CD4-positive, alpha-beta memory T cell (primary cell): ENCODE measurements at regions not wholly inside any gene's neighbourhood (a gene's known extent, or its start where the extent isn't known, plus 50 kb on each side); places are given as distances from the start of the nearest gene placed in this dataset.

Source experiments
- CTCF ChIA-PET: fragments of 350-600 bp; sonication (Branson Sonifier 250); formaldehyde crosslinking; loops from one replicate; lab custom pipeline; 2021; ENCODE audit warnings: inconsistent platforms; ENCODE audit not compliant: partially characterized antibody; lab: Charles Lee
- POLR2A ChIA-PET: fragments of 350-600 bp; sonication (Branson Sonifier 250); formaldehyde crosslinking; loops from one replicate; lab custom pipeline; 2021; ENCODE audit not compliant: partially characterized antibody; lab: Charles Lee
- DNase-seq, 5 donors: peaks; one replicate each; pipeline versions ENCODE4 v3.0.0 to v3.0.0-alpha.2; 2020 to 2022; ENCODE audit warnings: mixed read lengths in 1 of 5
- H3K27ac ChIP-seq: one replicate; pipeline ENCODE4 v1.7.0; 2013; ENCODE audit warnings: low read depth, low read length
- H3K27me3 ChIP-seq: 2 replicates; pipeline ENCODE4 v1.7.0; 2013; ENCODE audit warnings: mild to moderate bottlenecking, low read length, moderate library complexity; ENCODE audit not compliant: insufficient read depth
- H3K36me3 ChIP-seq: 2 replicates; pipeline ENCODE4 v1.7.0; 2013; ENCODE audit warnings: mild to moderate bottlenecking, low read length, moderate library complexity; ENCODE audit not compliant: insufficient read depth
- H3K4me1 ChIP-seq: 2 replicates; pipeline ENCODE4 v1.7.0; 2013; ENCODE audit warnings: mild to moderate bottlenecking, low read length, moderate library complexity; ENCODE audit not compliant: insufficient read depth
- H3K4me3 ChIP-seq, 2 donors: one replicate each; pipeline ENCODE4 v1.7.0; 2013; ENCODE audit warnings: low read length in 2 of 2, mild to moderate bottlenecking in 1 of 2
- H3K9me3 ChIP-seq, 2 donors: one replicate each; pipeline ENCODE4 v1.7.0; 2013; ENCODE audit warnings: low read length in 2 of 2, control low read depth in 1 of 2; ENCODE audit not compliant: control insufficient read depth in 1 of 2
- H3K27ac Mint-ChIP-seq, 7 donors: one replicate each; pipeline ENCODE4 v1.8.0; 2020 to 2021; ENCODE audit warnings: mixed read lengths in 7 of 7, mild to moderate bottlenecking in 6 of 7, inconsistent platforms in 3 of 7, moderate library complexity in 3 of 7
- H3K27me3 Mint-ChIP-seq, 2 donors: one replicate each; pipeline ENCODE4 v1.8.0; 2020 to 2021; ENCODE audit warnings: mixed read lengths in 2 of 2
- H3K36me3 Mint-ChIP-seq, 2 donors: one replicate each; pipeline ENCODE4 v1.8.0; 2020 to 2021; ENCODE audit warnings: mixed read lengths in 2 of 2, inconsistent platforms in 1 of 2, mild to moderate bottlenecking in 1 of 2
- H3K4me1 Mint-ChIP-seq, 4 donors: one replicate each; pipeline ENCODE4 v1.8.0; 2020 to 2021; ENCODE audit warnings: mixed read lengths in 4 of 4, mild to moderate bottlenecking in 1 of 4
- H3K4me3 Mint-ChIP-seq, 8 donors: one replicate each; pipeline ENCODE4 v1.8.0; 2020 to 2021; ENCODE audit warnings: mixed read lengths in 8 of 8, mild to moderate bottlenecking in 7 of 8, moderate library complexity in 6 of 8, inconsistent platforms in 3 of 8
- H3K9me3 Mint-ChIP-seq, 8 donors: one replicate each; pipeline ENCODE4 v1.8.0; 2020 to 2021; ENCODE audit warnings: mixed read lengths in 8 of 8, mild to moderate bottlenecking in 5 of 8, inconsistent platforms in 3 of 8, moderate library complexity in 1 of 8
- intact Hi-C: fragments of 100-400 bp; cut with micrococcal nuclease; formaldehyde crosslinking; loops from one replicate; pipeline ENCODE4 v1.15.1; 2023

GRCh38 chr1:56034847-56035481 lies 544.4 kb downstream of the PLPP3 start:
- Histone ChIP-seq H3K4me3 (no peak overlapping the region), H3K36me3 (no peaks in the 10 kb centered on the region)
- intact Hi-C loops, result no loop called here

GRCh38 chr1:56034222-56034621 lies 545.1 kb downstream of the PLPP3 start:
- H3K27me3 Mint-ChIP-seq, result no peaks in the 10 kb centered on the region
- Histone ChIP-seq H3K27me3 (no peaks in the 10 kb centered on the region), H3K27ac (no peak overlapping the region), H3K4me1 (no peaks in the 10 kb centered on the region), H3K9me3 (no peaks in the 10 kb centered on the region), H3K36me3 (no peaks in the 10 kb centered on the region), H3K4me3 (no peak overlapping the region)
- peaks cover 0 to 3% of the 10 kb centered on the region in 2 donors for H3K36me3 Mint-ChIP-seq
- ChIA-PET POLR2A (no interaction called here), CTCF (no interaction called here)
- no peak overlapping the region for H3K4me3 Mint-ChIP-seq
- intact Hi-C loops, result no loop called here
- DNase-seq, result no peak
- H3K4me1 Mint-ChIP-seq, result no peaks in the 10 kb centered on the region
- peaks cover 0 to 5% (median under 1%) of the 10 kb centered on the region in 8 donors for H3K9me3 Mint-ChIP-seq
- no peak overlapping the region for H3K27ac Mint-ChIP-seq

More at GRCh38 chr1:56034847-56035481, 544.4 kb downstream of the PLPP3 start:
- DNase-seq, result no peak
- H3K27ac Mint-ChIP-seq, result no peak overlapping the region
- H3K27me3 Mint-ChIP-seq, result no peaks in the 10 kb centered on the region
- Histone ChIP-seq H3K27ac (no peak overlapping the region), H3K4me1 (no peaks in the 10 kb centered on the region), H3K9me3 (no peaks in the 10 kb centered on the region), H3K27me3 (no peaks in the 10 kb centered on the region)
- H3K4me3 Mint-ChIP-seq, result no peak overlapping the region
- POLR2A ChIA-PET, result no interaction called here
- H3K36me3 Mint-ChIP-seq, result peaks cover 0 to 3% of the 10 kb centered on the region in 2 donors
- no peaks in the 10 kb centered on the region for H3K4me1 Mint-ChIP-seq
- CTCF ChIA-PET, result no interaction called here
- peaks cover 0 to 5% (median under 1%) of the 10 kb centered on the region in 8 donors for H3K9me3 Mint-ChIP-seq

- H3K9me3 Mint-ChIP-seq, result peaks cover 0 to 5% (median under 1%) of the 10 kb centered on the region in 8 donors
- H3K4me1 ChIP-seq, result no peaks in the 10 kb centered on the region
- peaks cover 0 to under 1% of the 10 kb centered on the region in 2 donors for H3K36me3 Mint-ChIP-seq
- no peaks in the 10 kb centered on the region for H3K9me3 ChIP-seq
- no peak for DNase-seq
- POLR2A ChIA-PET, result no interaction called here
- no peak overlapping the region for H3K27ac Mint-ChIP-seq
- CTCF ChIA-PET, result no interaction called here
- no peak overlapping the region for H3K27ac ChIP-seq
- no peaks in the 10 kb centered on the region for H3K36me3 ChIP-seq
- no peak overlapping the region for H3K4me3 ChIP-seq
- no peaks in the 10 kb centered on the region for H3K27me3 Mint-ChIP-seq
- H3K4me3 Mint-ChIP-seq, result no peak overlapping the region
- intact Hi-C loops, result no loop called here
- no peaks in the 10 kb centered on the region for H3K4me1 Mint-ChIP-seq
- H3K27me3 ChIP-seq, result no peaks in the 10 kb centered on the region
These were observed 545.9 kb downstream of the PLPP3 start for GRCh38 chr1:56033321-56034037.

GRCh38 chr1:56032096-56032676 lies 547.2 kb downstream of the PLPP3 start:
- DNase-seq, result no peak
- Histone ChIP-seq H3K27me3 (no peaks in the 10 kb centered on the region), H3K4me1 (no peaks in the 10 kb centered on the region), H3K36me3 (no peaks in the 10 kb centered on the region), H3K27ac (no peak overlapping the region), H3K4me3 (no peak overlapping the region), H3K9me3 (no peaks in the 10 kb centered on the region)
- H3K4me1 Mint-ChIP-seq, result no peaks in the 10 kb centered on the region
- intact Hi-C loops, result no loop called here
- no peaks in the 10 kb centered on the region for H3K36me3 Mint-ChIP-seq
- POLR2A ChIA-PET, result no interaction called here
- H3K27me3 Mint-ChIP-seq, result no peaks in the 10 kb centered on the region
- H3K27ac Mint-ChIP-seq, result no peak overlapping the region
- CTCF ChIA-PET, result no interaction called here
- H3K9me3 Mint-ChIP-seq, result peaks cover 0 to 2% (median 0%) of the 10 kb centered on the region in 8 donors
- H3K4me3 Mint-ChIP-seq, result no peak overlapping the region

GRCh38 chr1:56031001-56031400 lies 548.4 kb downstream of the PLPP3 start:
- H3K27me3 ChIP-seq, result no peaks in the 10 kb centered on the region
- POLR2A ChIA-PET, result no interaction called here
- Mint-ChIP-seq H3K27ac (no peak overlapping the region), H3K36me3 (no peaks in the 10 kb centered on the region), H3K4me3 (no peak overlapping the region), H3K4me1 (no peaks in the 10 kb centered on the region), H3K27me3 (no peaks in the 10 kb centered on the region), H3K9me3 (peaks cover 0 to 4% (median under 1%) of the 10 kb centered on the region in 8 donors)
- intact Hi-C loops, result no loop called here
- H3K4me3 ChIP-seq, result no peak overlapping the region
- no peaks in the 10 kb centered on the region for H3K4me1 ChIP-seq
- no peaks in the 10 kb centered on the region for H3K36me3 ChIP-seq
- CTCF ChIA-PET, result no interaction called here
- no peaks in the 10 kb centered on the region for H3K9me3 ChIP-seq
- DNase-seq, result no peak
- H3K27ac ChIP-seq, result no peak overlapping the region

- POLR2A ChIA-PET, result no interaction called here
- Mint-ChIP-seq H3K27me3 (no peaks in the 10 kb centered on the region), H3K36me3 (no peaks in the 10 kb centered on the region), H3K27ac (no peak overlapping the region), H3K9me3 (peaks cover 0 to 4% (median under 1%) of the 10 kb centered on the region in 8 donors), H3K4me3 (no peak overlapping the region), H3K4me1 (no peaks in the 10 kb centered on the region)
- no peak for DNase-seq
- Histone ChIP-seq H3K36me3 (no peaks in the 10 kb centered on the region), H3K4me3 (no peak overlapping the region), H3K27ac (no peak overlapping the region), H3K9me3 (no peaks in the 10 kb centered on the region), H3K4me1 (no peaks in the 10 kb centered on the region), H3K27me3 (no peaks in the 10 kb centered on the region)
- CTCF ChIA-PET, result no interaction called here
- intact Hi-C loops, result no loop called here
These were observed 549.9 kb downstream of the PLPP3 start for GRCh38 chr1:56029319-56030003.

- no peaks in the 10 kb centered on the region for H3K9me3 ChIP-seq
- H3K27ac Mint-ChIP-seq, result no peak overlapping the region
- no peak overlapping the region for H3K4me3 ChIP-seq
- no peak overlapping the region for H3K4me3 Mint-ChIP-seq
- POLR2A ChIA-PET, result no interaction called here
- no peaks in the 10 kb centered on the region for H3K36me3 ChIP-seq
- H3K36me3 Mint-ChIP-seq, result no peaks in the 10 kb centered on the region
- intact Hi-C loops, result no loop called here
- peaks cover 0 to 4% (median under 1%) of the 10 kb centered on the region in 8 donors for H3K9me3 Mint-ChIP-seq
- no peaks in the 10 kb centered on the region for H3K27me3 Mint-ChIP-seq
- no peak for DNase-seq
- CTCF ChIA-PET, result no interaction called here
- H3K4me1 Mint-ChIP-seq, result no peaks in the 10 kb centered on the region
- no peaks in the 10 kb centered on the region for H3K4me1 ChIP-seq
- H3K27me3 ChIP-seq, result no peaks in the 10 kb centered on the region
- H3K27ac ChIP-seq, result no peak overlapping the region
These were observed 550.5 kb downstream of the PLPP3 start for GRCh38 chr1:56028911-56029310.
